Medulla oblongata (tissue), 1 donor: ENCODE measurements at regions not wholly inside any gene's neighbourhood (a gene's known extent, or its start where the extent isn't known, plus 50 kb on each side); places are given as distances from the start of the nearest gene placed in this dataset.
A peak's percentile ranks its signal among the peaks of the same experiment; 100 is the strongest.
"Not testable (repeated sequence)": the region's sequence is repeated elsewhere in the genome, so short reads cannot be mapped to it uniquely, and the experiment has no call there.

Experiments
- DNase-seq: peaks from one replicate; pipeline ENCODE4 v3.0.0-alpha.2; 2015; ENCODE audit errors: extremely low spot score

DNA sequence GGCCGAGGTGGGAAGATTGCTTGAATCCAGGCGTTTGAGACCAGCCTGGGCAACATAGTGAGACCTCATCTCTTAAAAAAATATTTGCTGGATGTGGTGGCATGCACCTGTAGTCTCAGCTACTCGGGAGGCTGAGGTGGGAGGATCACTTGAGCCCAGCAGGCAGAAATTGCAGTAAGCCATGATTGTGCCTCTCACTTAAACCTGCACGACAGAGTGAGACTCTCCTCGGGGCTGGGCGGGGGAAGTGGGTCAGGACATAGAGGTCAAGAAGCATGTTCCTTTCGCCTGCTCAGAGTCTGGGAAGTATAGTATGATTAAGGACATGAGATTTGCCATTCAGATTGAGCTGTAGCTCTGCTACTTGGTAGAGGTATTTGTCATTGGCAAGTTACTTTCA lies 52.3 kb downstream of the SEPTIN7 start:
- not testable (repeated sequence) for DNase-seq

DNA sequence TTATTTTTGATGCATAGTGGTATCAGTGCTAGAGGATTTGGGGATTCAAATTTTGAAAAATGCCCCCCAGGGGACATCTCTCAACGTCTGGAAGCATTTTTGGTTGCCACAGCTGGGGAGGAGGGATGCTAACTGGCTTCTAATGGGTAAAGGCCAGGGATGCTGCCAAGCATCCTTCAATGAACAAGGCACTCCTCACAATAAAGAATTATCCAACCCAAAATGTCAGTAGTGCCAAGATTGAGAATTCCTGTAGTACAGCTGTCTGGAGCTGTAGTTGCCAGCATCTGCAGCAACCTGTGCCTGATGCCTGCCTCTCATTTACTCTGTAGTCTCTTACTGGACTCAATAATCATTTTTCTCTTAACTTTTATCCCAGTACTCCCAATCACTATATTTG lies 53.5 kb downstream of the SEPTIN7 start:
- peak; percentile 76 for DNase-seq

DNA sequence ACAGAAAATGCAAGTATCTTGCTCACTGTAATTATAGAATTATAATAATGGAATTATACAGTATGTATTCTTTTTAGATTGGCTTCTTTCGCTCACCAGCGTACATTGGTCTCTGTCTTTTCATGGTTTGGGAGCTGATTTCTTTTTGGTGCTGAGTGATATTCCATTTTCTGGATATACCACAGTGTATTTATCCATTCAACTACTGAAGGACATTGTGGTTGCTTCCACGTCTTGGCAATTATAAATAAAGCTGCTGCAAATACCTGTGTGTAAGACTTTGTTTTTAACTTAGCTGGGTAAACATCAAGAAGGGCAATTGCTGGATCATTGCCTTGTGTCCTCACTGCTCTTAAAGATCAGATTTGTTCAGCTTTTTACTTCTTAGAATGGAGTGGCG lies 55.3 kb downstream of the SEPTIN7 start:
- no peak for DNase-seq

DNA sequence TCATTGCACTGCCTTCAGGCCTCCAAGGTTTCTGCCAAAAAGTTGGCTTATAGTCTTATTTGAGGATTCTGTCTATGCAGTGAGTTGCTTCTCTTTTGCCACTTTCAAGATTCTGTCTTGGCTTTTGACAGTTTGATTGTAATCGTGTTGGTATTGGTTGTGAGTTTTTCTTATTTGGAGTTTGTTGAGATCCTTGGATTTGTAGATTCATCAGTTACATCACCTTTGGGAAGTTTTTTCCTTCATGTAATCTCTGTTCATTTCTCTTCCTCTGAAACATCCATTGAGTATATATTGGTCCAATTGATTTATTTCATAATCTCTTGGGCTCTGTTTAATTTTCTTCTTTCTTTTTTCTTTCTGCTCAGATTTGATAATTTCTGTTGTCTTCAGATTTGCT lies 59.8 kb downstream of the SEPTIN7 start:
- no peak for DNase-seq

DNA sequence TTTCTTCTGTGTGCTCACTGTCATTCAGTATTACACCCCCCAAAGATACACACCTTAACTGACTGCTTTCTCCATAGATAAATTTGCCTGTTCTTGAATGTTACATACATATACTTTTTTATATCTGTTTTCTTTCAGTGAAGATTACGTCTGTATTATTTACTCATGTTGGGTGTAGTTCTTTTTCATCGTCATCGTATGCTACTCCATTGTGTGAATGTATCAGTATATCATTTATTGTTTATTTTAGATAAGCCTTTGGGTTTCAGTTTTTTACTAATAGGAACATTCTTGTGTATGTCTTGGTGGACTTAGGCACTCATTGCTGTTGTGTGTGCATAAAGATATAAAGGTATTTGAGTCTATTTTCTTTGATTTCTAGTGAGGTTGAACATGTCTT lies 64.4 kb downstream of the SEPTIN7 start:
- DNase-seq = no peak

DNA sequence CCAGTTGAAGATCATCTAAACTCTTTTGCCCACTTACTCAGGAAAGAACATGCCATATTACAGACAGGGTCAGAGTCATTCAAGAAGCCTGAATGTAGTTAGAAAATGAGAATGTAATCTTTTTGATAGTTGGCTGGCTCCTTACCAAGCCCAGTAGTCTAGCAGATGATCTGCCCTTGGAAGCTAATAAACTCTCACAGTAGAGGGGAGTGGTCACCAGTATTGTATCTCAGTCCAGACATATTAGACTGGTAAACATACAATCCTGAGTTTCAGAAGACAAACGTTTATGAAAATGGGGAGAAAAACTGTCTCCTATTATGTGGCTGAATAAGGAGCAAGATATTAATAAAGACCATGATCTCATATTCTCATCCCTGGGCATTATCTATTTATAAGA lies 65.3 kb downstream of the SEPTIN7 start:
- DNase-seq = no peak

DNA sequence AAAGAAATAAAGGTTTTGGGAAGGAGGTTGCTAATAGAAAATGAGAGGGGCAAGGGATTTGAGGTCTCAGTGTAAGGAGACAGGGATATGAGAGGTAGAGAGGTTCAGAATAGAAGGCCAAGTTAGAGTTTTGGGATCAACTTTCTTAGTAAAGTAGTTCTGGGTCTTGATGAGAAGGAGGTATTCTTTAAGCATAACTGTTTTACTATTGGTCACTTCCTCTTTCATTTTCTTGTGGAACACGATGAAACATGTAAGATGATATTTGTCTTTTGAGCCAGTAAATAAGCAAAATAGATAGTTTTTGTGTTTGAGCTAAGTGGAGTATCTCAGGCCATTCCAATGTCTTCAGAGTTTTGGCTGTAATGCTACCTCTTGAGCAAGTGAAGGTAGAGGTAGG lies 68.3 kb downstream of the SEPTIN7 start:
- DNase-seq = not testable (repeated sequence)

DNA sequence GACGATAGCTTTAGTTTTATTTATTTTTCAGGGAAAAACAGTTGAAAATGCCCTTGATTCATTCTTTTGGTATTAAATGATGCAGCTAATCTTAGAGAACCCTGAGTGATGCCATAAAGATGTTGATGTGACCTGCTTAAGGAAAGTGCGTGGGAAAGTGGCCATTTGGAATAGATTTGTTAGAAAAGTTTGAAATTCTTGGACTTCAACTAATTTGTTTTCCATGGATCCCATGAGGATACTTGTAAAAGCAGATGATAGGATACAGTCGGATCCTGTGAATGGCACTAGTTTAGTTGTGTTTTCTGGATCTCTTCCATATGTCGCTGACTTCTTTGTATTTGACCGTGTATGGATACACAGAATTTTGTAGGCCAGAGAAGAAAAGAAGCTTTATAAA lies 69.0 kb downstream of the SEPTIN7 start:
- no peak for DNase-seq

DNA sequence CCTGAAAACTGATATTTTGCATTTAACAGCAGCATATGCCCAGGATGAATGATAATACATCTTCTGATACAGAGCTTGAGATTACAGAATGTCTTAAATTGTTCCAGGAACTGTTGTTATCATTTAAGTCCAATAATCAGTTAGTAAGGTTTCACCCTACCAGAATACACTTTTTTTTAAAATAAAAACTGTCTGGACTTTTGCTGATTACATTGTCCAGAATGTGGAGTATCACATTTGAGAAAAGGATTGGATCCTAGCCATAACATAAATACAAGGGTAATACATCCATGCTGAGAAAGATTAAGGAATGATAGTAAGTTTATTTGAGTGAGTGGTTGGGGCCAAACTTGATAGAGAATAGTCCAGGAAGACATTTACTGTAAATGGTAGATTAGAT lies 71.0 kb downstream of the SEPTIN7 start:
- no peak for DNase-seq

DNA sequence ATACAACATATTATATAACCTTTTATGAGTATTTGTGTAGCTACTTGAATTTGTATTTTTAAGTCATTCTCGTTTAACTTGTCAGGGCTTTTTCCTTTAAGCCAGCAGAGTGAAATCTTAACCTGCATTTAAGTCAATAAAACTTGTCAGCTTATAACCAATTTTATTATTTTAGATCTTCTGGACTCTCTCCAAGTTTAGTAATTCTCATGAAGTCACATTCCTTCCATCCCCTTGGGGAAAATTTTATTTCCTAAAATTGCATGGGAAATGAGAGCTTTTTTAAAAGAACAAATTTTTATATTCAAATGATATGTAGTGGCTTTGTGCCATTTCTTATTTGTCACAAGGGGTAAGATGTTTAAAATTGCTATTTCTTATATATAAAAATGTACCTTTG lies 74.0 kb downstream of the SEPTIN7 start:
- DNase-seq = no peak

DNA sequence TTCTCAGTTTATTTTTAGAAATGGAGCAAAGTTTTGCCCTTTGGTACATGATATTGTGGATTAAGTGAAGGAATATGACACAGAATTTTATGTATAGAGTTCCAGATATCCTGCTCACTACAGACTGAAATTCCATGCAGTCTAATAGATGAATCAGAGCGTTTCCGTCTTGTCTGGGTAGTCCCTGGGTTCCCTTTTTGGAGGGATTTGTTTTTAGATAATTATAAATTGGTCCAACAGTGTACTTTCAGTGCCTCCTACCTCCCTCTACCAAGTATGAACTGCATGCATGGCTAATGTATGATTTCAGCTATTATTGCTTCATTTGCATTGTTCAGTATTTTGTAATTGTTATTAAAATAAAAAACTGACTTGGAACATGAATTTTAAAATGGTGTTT lies 74.4 kb downstream of the SEPTIN7 start:
- DNase-seq = no peak

DNA sequence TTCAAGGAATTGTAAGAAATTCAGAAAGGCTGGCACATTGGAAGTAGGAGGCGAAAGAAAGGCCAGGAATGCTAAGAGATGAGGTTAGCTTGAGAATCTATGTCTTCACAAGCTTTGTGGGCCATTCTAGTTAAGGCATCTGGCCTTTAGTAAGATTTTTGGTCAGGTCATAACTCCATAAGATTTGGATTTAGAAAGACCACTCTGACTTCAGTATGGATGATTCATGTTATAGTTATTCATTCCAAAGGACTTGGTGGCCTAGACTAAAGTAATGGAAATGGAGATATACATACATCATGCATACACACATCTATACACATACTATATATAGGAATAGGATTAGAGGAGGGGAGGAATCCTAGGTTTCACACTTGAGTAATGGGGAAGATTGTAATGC lies 77.5 kb downstream of the SEPTIN7 start:
- DNase-seq = no peak

DNA sequence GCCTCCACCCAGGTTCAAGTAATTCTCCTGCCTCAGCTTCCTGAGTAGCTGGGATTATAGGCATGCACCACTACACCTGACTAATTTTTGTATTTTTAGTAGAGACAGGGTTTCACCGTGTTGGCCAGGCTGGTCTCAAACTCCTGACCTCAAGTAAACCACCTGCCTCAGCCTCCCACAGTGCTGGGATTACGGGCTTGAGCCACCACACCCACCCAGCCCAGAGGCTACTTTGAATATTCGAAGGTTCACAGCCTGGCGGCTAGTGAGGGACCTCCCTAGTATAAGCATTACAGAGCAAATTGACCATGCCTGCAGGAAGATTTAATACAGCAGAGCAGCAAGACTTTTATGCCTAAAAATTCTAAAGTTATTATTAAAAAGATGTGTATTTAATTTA lies 86.6 kb downstream of the SEPTIN7 start:
- not testable (repeated sequence) for DNase-seq

DNA sequence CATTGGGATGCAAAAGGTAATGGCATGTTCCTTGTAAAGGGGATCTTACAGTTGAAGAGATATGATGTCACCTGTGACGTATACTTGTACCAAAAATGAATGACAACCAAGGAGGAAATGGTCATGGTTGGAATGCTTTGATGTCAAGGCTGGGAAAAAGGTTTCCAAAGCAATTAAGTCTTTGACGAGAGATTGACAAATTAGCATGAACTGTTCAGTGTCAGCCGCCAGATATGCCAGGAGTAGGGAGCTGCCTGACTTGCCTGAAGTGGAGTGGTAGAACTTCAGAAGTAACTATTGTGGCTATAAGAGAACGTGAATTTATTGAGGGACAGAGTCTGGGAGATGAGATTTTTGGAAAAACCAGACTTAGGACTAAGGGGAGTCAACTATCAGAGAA lies 88.1 kb downstream of the SEPTIN7 start:
- no peak for DNase-seq

DNA sequence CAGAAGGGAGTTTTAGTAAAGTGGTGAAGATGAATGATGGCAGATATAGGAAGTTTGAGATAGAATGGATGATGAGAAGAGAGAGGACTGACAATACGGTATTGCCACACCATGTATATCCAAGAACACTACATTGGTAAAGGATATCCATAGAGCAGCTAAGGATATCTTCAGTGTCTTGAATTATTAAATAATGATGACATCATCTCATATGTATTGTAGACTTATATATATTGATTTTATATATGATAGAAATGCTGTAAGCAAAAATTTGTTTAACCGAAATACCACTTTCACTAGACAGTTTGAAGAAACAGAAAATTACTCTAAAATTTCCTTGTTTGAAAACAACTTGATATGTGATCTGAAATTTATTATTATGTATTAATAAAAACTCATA lies 89.0 kb downstream of the SEPTIN7 start:
- no peak for DNase-seq

DNA sequence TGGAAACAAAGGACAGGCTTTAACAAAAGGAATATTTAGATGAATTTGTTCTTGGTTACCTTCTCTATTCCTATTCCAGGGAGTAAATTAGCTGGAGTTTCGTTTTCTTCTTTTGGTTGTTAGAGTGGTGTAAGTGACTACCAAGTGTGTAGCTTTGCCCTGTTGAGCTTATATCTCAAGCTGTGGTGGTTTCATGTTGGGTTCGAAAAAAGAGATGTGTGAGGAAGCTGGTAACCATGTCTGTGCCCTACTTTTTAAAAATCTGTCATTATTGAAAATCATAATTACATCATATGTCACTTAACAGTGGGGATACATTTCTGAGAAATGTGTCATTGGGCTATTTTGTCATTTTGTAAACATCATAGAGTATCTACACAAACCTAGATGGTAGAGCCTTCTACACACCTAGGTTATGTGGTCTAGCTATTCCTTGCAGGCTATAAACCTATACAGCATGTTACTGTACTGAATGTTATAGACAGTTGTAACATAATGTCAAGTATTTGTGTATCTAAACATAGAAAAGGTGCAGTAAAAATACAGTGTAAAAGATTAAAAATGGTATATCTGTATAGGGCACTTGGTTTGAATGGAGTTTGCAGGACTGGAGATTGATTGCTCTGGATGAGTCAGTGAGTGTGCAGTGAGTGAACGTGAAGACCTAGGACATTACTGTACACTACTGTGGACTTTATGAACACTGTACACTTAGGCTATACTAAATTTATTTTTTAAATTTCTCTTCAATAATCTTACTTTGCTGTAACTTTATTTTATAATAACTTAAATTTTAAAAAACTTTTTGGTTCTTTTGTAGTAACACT lies 90.4 kb downstream of the SEPTIN7 start:
- DNase-seq = no peak

DNA sequence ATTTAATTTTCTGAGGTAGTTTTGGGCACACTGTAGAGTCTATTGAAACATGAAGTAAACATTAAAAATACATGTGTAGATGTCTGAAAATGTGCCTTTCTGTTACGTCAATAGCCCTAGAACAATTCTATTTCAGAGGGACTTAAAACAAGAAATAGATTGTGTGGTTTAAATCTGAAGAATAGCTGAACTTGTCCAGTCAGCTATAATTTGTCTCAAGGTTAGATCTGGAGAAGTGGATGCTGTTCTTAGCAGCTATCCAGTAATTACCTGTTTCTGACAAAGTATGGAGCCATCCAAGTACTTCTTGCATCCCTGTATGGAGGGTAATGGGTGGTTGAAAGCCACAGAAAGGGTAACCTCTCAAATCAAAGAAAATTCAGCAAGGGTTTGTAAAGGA lies 92.8 kb downstream of the SEPTIN7 start:
- no peak for DNase-seq

DNA sequence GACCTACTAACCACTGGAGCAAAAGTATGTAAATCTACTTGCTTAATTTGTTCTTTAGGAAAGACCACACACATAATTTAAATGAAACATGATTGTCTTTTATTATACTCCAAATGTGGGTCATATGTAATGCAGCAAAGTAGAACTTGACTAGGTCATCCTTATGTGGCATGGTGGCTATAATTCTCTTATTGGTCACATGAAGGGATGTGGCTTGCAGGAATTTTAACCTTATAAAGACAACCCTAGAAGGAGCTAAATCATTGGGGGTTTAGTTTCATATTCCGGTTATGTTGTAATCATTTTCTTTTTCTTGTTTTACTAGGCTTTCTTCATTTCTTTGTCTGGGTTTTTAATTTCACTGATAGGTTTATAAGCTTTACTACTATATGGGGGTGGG lies 93.9 kb downstream of the SEPTIN7 start:
- no peak for DNase-seq

DNA sequence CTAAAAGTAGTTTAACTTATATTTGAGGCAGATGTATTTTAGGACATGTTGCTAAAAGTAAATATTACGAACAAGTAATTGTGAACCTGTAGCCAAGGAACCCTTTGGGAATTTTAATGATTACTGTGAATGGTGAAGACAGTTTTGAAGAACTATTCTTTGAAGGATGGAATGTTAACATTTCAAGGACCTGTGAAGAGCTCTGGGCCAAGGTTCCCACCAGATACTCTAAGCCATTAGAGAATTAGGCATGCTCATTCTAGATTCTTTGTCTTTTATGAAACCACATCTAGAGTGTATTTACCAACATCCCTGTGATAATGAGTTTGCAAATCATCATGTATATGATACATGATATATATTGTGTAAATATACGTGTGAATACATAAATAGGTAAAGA lies 99.8 kb downstream of the SEPTIN7 start:
- no peak for DNase-seq

DNA sequence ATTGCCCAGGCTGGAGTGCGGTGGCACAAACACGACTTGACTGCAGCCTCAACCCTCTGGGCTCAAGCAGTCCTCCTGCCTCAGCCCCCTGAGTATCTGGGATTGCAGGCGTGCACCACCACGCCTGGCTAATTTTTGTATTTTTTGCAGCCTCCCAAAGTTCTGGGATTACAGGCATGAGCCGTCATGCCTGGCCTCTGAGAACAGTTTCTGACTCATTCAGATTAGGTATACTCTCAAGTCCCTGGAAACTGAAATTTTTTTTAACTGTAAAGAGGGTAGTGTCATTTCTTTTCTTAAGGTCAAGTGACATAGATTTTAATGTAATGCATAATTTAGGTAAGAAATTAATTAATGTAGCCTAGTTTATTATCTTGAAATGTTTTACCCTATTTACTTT lies 104.7 kb downstream of the SEPTIN7 start:
- no peak for DNase-seq

DNA sequence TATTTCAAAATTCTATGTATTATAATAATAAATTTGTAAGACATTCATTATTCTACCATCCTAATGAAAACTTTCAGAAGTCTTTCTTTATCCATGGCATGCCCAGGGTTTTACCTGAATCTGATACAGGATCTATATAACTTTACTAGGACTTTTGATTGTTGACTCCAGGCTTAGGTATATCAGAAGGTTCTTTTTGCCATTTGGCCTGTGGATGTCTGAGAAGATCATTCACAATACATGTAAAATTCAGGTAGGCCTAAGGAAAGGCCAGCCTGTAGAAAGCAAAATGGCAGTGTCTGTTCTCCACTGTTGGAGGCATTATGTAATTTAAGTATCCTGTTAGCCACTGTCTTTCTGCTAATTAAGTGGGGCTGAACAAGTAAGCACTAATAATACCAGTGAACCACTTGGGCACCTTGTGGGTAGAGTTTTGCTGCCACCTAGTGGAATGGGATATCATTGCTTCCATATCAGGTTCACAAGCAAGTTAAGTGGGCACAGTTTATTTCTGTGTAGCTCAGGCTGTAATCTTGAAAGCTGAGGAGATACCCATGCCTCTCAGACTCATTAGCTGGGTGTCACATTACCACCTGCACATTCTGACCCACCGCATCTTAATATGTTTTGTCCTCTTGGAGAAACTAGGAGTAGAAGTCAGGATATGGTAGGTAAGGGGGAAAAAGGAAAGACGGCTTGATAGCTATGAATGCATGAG lies 105.5 kb downstream of the SEPTIN7 start:
- DNase-seq = peak; percentile 91

DNA sequence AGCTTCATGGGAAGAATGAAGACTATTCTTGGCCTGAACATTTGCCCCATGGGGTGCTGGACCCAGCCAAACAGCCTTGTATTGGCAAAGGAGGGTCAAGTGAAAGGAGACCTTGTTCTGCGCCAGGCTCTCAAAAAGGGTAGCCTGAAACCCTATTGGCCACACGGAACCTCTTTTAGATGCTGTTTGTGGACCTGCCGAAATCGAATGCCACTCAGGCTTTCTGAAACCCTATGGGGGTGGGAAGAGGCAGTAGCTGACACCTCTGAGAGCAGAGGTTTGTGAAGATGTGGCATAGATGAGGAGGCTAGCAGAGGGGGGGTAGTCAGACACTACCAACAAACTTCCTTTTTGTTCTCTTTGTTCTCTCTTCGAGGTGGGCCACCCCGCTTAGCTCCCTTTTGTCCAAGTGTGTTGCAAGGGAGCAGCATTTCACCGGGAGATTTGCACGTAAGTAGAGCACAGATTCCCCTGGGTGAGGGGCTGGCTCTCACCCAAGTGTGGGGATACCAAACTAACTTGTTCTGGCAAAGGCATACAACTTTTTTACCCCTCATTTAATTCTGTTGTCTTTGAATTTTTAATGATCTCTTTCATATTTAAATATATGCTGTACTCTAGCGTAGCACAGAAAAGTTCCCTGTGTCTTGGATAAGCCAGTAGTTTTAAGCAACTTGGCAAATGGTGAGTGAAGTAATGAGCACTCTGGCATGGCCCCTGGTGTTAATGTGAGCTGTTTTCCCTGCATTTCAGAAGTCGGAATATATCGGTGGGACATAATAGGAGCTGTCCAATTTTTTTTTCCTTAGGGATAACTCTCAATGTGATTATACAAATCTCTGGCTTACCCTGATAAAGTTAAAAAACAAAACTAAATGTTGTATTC lies 107.7 kb downstream of the SEPTIN7 start:
- peak; percentile 71 for DNase-seq
